Activated CD8-positive, alpha-beta memory T cell treated with anti-CD3 and anti-CD28 coated beads for 48 hours (primary cell): ENCODE measurements at regions not wholly inside any gene's neighbourhood (a gene's known extent, or its start where the extent isn't known, plus 50 kb on each side); places are given as distances from the start of the nearest gene placed in this dataset.

Experiments used
- DNase-seq, 3 experiments: peaks; one replicate each; pipeline ENCODE4 v3.0.0-alpha.2; 2020; ENCODE audit warnings: low read depth in 2 of 3, low spot score in 2 of 3

GRCh38 chr15:97849183-97849582 lies 111.3 kb upstream of the ARRDC4 start:
- no peak for DNase-seq

GRCh38 chr15:97858296-97858695 lies 102.2 kb upstream of the ARRDC4 start:
- DNase-seq: no peak

DNA sequence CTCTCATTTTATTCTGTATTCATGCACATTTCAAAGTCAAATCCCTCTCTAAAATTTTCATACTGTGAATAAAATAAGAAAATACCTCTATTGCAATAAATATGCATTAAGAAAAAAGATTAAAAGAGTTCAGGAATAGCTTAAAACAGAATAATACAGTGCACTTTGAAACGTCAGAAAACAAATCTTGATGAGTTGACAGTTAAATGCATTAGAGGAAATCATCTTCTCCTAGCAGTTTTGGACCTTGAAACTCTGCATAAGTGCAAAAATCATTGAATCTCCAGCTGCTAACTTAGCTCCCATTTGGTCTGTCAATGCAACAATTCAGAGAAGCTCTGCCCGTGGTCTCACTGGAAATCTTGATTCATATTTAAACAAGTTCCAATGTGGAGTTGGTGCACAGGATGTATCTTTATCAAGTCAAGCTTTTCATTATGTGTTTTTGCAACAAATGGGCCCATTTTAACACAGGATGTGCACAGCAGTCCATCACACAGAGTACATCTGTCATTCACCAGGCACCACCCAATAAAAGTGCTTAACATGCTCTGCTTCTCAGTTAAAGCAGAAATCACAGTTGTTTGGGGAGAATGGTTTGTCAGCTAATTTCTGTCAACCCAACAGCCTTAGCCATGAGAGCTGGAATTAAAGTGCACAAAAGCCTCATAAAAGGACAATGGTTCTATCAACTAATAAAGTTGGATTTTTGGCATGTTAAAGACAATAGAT lies 98.8 kb upstream of the ARRDC4 start:
- no peak for DNase-seq

DNA sequence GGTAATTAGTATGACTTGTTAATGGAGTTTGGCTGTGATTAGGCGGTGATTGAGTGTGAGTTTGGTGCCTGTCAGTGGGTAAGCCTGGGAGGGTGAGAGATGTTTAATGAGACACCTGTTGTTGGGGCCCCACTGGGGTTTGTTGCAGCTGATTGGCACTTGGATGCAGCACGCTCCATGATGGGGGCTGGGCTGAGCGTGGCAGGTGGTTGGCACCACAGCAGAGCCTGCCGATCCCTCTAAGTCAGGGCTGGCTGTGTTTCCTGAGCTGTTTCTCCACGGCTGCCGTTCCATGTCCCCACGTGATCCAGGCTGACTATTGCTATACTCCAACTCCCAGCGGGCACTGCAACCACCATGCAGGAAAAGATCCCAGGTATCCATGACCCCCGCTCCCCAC lies 93.5 kb upstream of the ARRDC4 start:
- no peak for DNase-seq

DNA sequence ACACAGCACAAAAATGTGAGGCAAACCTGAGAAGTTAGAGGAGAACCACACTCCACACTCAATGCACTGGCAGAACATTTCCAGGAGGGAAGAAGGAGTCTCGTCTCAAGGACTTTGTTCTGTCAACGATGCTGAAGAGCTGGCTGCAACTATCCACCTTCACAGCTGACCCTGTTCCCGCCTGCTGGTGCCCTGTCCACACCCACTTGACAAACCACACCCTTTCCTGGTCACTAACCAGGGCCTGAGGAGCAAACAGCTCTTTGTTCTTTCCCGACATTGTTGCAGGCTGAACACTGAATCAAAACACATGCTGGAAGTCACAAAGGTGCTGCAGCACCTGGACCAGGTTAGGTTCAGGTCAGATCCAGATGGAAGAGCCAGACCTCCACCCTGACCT lies 92.6 kb upstream of the ARRDC4 start:
- no peak for DNase-seq

- DNase-seq: no peak
Measured at GRCh38 chr15:97868981-97869380, 91.5 kb upstream of the ARRDC4 start.

DNA sequence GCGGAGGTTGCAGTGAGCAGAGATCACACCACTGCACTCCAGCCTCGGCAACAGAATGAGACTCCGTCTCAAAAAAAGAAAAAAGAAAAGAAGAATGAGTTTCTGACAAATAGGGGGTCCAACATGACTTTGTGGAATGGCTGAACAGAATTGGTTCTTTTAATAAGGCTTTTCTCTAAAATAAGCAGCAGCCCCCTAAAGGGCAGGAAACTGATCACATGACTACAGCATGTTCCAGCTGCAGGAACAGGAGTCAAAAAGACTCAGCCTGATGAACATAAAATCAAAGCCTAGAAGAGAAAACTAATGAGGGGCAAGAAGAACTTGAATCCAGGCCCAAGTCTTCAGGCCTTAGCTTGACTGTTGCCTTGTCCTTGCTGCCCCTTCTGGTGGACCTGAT lies 89.7 kb upstream of the ARRDC4 start:
- no peak for DNase-seq

DNA sequence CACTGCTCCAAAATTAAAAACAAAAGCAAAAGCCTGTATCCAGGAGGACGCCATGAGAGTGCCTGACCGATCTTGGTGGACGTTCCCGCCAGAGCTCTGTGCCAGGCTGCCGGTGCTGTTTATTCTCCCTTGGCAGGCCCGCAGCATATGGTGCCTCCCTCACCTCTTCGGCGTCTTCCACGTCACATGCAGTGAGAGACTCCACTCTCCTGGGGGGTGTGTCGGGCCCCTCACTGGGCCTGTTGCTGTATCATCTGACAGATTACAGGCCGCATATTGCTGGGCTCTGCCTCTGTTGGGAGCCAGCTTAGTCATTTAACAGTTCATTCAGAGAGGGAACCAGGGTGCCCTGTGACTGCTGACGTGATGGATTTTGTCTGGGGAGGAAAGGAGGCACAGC lies 86.4 kb upstream of the ARRDC4 start:
- DNase-seq: no peak

DNA sequence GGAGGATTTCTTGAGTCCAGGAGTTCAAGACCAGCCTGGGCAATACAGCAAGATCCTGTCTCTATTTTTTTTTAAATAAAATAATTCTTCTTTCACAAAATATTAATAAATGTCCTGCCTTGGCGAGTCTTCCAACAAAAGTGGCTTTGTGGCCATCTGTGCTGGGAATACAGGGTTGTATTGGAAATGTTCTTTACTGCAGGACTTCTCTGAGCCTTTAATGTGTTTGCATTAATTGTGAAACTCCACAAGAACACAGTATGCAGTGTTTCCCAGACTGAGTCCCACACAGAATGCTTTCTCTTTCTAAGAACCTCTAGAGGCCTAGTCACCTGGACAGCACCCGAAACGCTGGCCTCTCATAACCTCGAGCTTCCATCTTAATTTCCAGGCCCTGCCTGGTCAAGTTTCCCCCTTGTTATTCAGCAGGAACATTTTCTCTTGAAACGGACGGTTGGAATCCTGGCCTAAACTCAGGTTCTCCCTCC lies 85.4 kb upstream of the ARRDC4 start:
- no peak for DNase-seq

- DNase-seq: no peak
Measured at GRCh38 chr15:97875513-97876280, 84.8 kb upstream of the ARRDC4 start.

DNA sequence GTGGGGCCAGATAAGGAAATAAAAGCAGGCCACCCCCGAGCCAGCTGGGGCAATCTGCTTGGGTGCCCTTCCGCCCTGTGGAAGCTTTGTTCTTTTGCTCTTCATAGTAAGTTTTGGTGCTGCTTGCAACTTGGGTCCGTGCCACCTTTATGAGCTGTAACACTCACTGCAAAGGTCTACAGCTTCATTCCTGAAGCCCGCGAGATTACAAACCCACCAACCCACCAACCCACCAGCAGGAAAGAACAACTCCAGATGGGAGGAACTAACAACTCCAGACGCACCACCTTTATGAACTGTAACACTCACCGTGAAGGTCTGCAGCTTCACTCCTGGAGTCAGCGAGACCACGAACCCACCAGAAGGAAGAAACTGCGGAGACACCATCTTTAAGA lies 84.2 kb upstream of the ARRDC4 start:
- DNase-seq: no peak

GRCh38 chr15:97881346-97881965 lies 79.0 kb upstream of the ARRDC4 start:
- no peak for DNase-seq

DNA sequence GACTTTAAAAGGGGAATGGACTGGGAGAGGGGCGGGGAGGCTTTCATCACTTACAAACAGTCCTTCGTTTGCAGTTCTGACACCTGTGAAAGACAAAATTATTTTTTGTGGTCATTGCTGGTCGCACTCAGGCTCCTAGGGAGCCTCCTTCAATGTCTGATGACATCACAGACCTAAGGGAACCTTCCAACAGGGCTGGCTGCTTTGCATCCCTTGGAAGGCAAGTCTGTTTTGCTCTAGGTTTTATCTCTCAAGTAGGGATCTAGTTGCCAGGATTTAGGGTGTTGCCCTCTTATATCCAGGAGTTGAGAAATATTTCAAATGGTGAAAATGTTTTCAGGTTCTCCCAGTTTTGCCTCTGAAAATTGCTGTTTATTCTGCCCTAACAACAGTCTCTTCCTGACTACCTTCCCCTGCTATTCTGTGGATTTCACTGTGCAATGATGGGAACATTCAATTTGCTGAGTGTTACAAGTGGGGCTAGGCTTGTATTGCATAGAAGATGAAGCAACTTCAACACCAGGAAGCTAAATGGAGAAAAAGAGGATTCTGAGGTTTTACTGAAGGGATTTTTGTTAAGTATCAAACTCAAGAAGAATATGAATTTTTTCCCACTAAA lies 75.9 kb upstream of the ARRDC4 start:
- no peak for DNase-seq

DNA sequence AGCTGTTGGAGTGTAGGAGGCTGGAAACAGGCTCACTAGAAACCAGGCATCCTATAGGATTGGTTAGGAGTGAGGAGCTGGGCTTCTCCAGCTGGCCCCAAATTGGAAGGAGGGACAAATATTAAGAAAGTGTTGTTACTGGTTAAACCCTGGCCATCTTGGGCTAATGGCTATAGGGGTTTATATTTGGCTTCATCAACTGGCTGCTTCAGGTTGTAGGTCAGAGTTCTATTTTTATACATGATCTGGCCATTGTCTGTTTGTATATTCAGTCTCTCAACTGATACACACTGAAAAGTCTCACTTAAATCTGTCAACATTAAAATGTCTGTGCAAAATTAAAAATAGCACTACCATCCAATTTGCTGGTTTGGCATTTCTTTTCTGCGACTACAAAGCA lies 70.2 kb upstream of the ARRDC4 start:
- no peak for DNase-seq

- no peak for DNase-seq
Measured at GRCh38 chr15:97892167-97892938, 68.2 kb upstream of the ARRDC4 start.

DNA sequence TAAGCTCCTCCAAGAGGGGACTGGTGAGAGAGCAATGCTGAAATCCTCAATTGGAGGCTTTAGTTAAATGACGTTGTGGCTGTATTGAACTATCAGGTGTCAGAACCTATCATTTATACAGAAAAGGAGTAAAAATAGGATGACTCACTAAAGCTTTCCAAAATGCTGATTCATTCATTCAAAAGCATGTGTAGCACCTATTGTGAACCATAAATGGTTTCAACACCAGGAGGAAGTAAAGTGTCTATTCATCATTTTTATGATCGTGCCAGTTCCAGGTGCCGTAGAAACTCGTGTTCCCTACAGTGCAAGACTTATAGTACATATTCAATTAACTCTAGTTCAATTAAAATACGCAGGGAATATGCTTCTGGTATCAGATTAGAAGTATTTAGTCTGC lies 66.5 kb upstream of the ARRDC4 start:
- DNase-seq: no peak

DNA sequence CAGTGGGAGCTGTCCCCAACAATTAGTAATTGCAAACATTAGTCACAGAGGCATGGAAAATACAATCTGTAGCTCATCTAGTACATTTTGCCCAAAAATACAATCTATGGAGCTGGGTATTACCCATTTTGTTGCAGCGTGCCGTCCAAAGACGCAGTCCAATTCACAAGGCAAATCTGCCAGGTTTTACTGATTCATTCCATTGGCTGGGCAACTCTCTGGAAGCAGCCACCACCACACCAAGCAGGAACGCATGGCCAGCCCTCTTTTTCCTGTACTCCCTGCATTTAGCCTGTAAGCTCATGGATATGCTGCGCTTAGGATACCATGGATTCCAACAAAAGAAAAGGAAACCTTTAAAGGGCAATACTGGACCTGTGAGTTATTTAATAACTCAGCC lies 60.5 kb upstream of the ARRDC4 start:
- DNase-seq: no peak

GRCh38 chr15:97902140-97902780 lies 58.2 kb upstream of the ARRDC4 start:
- no peak for DNase-seq

DNA sequence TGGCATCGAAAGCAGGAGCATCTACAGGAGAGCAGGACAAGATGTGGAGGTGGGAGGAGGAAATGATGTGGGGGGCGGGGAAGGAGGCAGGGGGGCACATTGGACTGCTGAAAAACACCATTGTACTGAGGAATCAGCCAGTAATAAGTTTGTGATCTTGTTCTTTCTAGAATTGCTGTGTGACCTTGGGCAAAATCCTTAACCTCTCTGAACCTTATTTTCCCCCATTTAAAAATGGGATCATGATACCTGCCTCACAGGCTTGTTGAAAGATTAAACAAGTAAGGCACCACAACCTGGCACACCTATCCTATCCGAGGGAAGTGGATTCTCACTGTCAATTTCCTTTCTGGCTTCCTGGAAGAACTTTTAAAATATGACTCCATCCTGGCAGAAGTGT lies 56.9 kb upstream of the ARRDC4 start:
- DNase-seq: no peak

- DNase-seq: no peak
Measured at GRCh38 chr15:97903971-97904572, 56.4 kb upstream of the ARRDC4 start.
